GM10266 (cell line): ENCODE measurements at regions not wholly inside any gene's neighbourhood (a gene's known extent, or its start where the extent isn't known, plus 50 kb on each side); places are given as distances from the start of the nearest gene placed in this dataset.
"Not testable (repeated sequence)": the region's sequence is repeated elsewhere in the genome, so short reads cannot be mapped to it uniquely, and the experiment has no call there.

ENCODE experiments used
- DNase-seq: peaks from one replicate; pipeline ENCODE4 v3.0.0; 2012; ENCODE audit errors: extremely low spot score
- CTCF ChIP-seq: IDR thresholded peaks from 2 replicates; pipeline ENCODE4 v1.5.1; 2012; ENCODE audit warnings: mild to moderate bottlenecking, low read depth; ENCODE audit not compliant: control insufficient read depth, insufficient read depth; ENCODE audit errors: missing control alignments

DNA sequence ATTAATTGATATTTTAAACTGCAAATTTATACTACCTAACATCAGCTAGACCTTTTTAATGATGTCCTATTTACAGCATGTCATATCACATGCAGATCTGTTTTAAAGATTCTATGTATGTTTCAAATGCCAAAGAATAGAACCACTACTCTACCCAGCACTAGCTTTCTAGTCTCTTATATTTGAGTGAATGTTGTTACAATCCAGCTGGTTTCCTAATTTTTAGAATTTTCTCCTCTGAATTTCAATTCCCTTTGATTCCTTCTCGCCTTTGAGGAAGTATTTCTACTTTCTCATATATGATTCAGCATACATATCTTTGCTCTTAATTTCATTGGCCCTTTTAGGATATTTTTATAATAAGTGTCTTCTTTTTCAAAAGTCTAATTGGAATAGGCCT, 841.9 kb downstream of the TMTC2 start:
- no peak for TF ChIP-seq CTCF
- no peak for DNase-seq

DNA sequence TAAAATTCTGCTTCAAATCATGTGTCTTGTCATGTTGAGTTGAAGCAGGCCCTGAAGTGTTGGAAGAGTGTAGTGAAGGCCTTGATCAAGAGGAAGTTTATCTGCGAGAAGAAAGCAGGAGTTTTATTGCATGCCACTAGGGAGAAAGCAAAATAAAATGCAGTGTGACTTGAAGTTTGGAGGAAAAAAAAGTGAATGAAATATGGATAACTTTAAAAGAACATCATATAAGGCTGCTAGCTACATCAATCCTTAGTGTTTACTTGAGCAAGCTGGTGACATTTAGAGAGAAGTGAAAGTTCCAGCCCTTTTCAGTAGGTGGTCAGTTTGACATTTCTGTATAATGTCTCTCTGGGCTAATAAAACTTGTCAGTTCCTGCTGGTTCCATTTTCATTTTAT, 841.1 kb downstream of the TMTC2 start:
- TF ChIP-seq CTCF: no peak
- no peak for DNase-seq

DNA sequence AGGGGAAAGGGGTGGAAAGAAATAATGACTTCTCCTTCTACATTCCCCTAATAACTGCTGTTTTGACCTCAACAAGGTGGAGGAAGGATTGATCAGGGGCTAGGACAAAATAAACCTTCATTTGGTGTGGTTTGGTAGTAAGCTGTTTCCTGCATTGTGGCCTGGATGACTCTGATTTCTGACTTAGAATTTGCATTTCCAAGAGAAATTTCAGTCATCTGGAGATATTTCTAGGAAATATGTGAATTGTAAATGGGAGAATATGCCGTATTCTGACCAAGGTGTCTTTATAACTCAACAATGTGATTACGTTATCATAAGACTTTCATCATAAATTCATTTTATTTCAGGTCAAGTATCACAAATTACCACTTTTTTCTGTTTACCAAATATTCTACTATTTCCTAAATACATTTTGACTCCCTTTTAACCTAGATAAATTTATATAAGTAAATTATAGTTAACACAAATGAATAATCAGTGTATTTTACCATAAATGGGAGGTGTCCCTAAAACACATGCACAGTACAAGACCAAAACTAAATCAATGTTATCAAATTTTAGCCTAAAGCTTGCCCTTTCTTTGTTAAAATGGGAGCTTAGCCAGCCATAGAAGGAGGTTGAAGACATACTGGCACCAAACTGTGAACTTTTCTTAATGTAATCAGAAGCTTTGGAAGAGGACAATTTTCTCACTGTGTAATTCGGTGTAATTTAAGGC, 828.8 kb downstream of the TMTC2 start:
- no peak for TF ChIP-seq CTCF
- no peak for DNase-seq

DNA sequence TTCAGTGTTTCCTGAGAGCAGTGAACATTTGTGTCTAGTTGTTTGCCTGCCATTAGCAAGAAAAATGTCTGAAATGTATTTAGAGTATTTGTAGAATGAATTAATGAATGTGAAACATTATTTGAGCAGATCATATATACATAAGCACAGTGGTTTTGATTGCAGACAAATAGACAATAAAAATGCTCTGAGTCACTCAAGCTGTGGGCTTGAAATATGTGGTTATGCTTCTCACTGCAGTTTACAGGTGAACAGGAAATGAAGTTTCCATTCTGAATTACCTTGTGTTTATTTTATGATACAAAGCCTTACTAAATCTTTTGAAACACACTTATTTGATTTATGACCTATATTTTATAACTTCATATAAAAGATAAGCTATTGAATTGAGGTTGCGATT, 827.7 kb downstream of the TMTC2 start:
- TF ChIP-seq CTCF: no peak
- DNase-seq: no peak

GRCh38 chr12:83506841-83507240, 820.1 kb downstream of the TMTC2 start:
- no peak for TF ChIP-seq CTCF
- no peak for DNase-seq

- DNase-seq: no peak
- no peak for TF ChIP-seq CTCF
These were observed 818.9 kb downstream of the TMTC2 start for GRCh38 chr12:83505586-83505985.

GRCh38 chr12:83499894-83500293, 813.2 kb downstream of the TMTC2 start:
- DNase-seq: not testable (repeated sequence)

- DNase-seq: no peak
- TF ChIP-seq CTCF: no peak
These were observed 791.0 kb downstream of the TMTC2 start for GRCh38 chr12:83477696-83478095.
